Cardiac muscle cell (in vitro differentiated cells and primary cell): ENCODE measurements at regions not wholly inside any gene's neighbourhood (a gene's known extent, or its start where the extent isn't known, plus 50 kb on each side); places are given as distances from the start of the nearest gene placed in this dataset.
"Not testable (repeated sequence)": the region's sequence is repeated elsewhere in the genome, so short reads cannot be mapped to it uniquely, and the experiment has no call there.

Experiments used
- DNase-seq, 2 donors: peaks; one replicate each; pipeline versions ENCODE4 v3.0.0 to v3.0.0-alpha.2; 2010 to 2017; ENCODE audit warnings: low read depth in 1 of 2, low spot score in 1 of 2
- H3K27ac ChIP-seq: fragments of 200-600 bp; sonication (generic); 2 replicates; pipeline ENCODE4 v1.5.1; 2016
- H3K27me3 ChIP-seq: fragments of 200-600 bp; sonication (generic); 2 replicates; pipeline ENCODE4 v1.6.0; 2016; ENCODE audit warnings: control low read depth
- H3K36me3 ChIP-seq: fragments of 200-600 bp; sonication (generic); 2 replicates; pipeline ENCODE4 v1.5.1; 2016; ENCODE audit warnings: control low read depth
- H3K4me1 ChIP-seq: fragments of 200-600 bp; sonication (generic); 2 replicates; pipeline ENCODE4 v1.8.1; 2017; ENCODE audit warnings: low read depth, mild to moderate bottlenecking, mixed run types
- H3K4me3 ChIP-seq: fragments of 200-600 bp; sonication (generic); 2 replicates; pipeline ENCODE4 v1.5.1; 2016; ENCODE audit warnings: mild to moderate bottlenecking
- H3K9me3 ChIP-seq: fragments of 200-600 bp; sonication (generic); 2 replicates; pipeline ENCODE4 v1.5.1; 2017; ENCODE audit warnings: low read depth, mild to moderate bottlenecking, control low read depth
- TF ChIP-seq, protein P1 (sequence below): IDR thresholded peaks from 2 replicates; pipeline ENCODE4 v1.5.1; 2012; ENCODE audit warnings: low read depth, mild to moderate bottlenecking, low read length

DNA sequence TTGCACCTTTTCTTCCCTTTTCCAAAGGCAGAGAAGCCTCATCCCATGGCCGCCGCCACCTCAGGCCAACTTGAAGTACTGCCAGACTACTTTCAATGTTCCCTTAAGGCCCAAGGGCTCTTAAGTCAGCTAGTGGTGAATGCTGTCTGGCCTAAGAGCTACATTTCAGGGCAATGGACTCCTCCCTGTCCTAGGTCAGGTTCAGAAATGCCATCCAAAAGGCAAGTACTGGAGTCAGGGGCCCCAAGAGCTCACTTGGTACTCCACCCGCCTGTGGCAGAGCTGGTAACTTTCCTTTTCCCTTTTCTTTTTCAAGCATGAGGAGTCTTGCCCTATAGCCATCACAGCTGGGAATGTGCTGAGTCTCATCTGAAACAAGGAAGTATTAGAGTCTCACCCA, 327.1 kb downstream of the NAP1L3 start:
- Histone ChIP-seq H3K27ac (no peak overlapping the region), H3K36me3 (no peaks in the 10 kb centered on the region), H3K4me3 (no peak overlapping the region), H3K27me3 (no peaks in the 10 kb centered on the region), H3K9me3 (no peaks in the 10 kb centered on the region), H3K4me1 (no peaks in the 10 kb centered on the region)
- no peak for DNase-seq
- TF ChIP-seq, protein P1, sequence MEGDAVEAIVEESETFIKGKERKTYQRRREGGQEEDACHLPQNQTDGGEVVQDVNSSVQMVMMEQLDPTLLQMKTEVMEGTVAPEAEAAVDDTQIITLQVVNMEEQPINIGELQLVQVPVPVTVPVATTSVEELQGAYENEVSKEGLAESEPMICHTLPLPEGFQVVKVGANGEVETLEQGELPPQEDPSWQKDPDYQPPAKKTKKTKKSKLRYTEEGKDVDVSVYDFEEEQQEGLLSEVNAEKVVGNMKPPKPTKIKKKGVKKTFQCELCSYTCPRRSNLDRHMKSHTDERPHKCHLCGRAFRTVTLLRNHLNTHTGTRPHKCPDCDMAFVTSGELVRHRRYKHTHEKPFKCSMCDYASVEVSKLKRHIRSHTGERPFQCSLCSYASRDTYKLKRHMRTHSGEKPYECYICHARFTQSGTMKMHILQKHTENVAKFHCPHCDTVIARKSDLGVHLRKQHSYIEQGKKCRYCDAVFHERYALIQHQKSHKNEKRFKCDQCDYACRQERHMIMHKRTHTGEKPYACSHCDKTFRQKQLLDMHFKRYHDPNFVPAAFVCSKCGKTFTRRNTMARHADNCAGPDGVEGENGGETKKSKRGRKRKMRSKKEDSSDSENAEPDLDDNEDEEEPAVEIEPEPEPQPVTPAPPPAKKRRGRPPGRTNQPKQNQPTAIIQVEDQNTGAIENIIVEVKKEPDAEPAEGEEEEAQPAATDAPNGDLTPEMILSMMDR, result no peak

DNA sequence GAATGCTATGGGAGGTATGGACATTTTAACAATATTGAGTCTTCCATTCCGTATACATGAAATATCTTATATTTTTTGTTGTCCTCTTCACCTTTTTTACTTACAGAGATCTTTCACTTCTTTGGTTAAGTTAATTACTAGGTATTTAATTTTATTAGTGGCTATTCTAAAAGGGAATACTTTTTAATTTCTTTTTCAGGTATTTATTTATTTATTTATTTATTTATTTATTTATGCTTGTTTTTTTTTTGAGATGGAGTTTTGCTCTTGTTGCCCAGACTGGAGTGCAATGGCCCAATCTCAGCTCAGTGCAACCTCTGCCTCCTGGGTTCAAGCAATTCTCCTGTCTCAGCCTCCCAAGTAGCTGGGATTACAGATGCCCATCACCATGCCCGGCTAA, 329.1 kb downstream of the NAP1L3 start:
- H3K36me3 ChIP-seq, DNase-seq, H3K4me3 ChIP-seq, H3K27me3 ChIP-seq, H3K9me3 ChIP-seq, H3K4me1 ChIP-seq, H3K27ac ChIP-seq: not testable (repeated sequence)

DNA sequence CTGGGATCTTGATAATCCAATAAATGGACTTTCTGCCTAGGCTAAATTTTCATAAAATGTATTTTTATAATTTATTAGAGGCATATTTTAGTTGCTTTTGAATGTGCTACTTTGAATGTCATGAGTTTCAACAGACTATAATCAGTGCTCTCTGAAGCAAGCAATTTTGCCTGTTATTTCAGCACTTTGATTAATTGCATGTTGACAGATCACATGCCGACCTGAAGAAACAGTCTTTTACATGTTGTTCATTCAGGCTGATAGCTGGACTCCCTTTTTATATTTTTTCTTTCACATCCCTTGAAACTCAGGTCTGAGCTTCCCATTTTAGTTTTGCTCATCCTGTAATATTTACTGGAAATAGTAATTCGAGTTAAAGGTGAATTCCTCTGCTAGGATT, 341.0 kb downstream of the NAP1L3 start:
- Histone ChIP-seq H3K36me3 (no peaks in the 10 kb centered on the region), H3K27ac (no peak overlapping the region), H3K27me3 (no peaks in the 10 kb centered on the region), H3K9me3 (no peaks in the 10 kb centered on the region), H3K4me3 (no peak overlapping the region), H3K4me1 (no peaks in the 10 kb centered on the region)
- TF ChIP-seq, protein P1, result no peak
- DNase-seq, result no peak

DNA sequence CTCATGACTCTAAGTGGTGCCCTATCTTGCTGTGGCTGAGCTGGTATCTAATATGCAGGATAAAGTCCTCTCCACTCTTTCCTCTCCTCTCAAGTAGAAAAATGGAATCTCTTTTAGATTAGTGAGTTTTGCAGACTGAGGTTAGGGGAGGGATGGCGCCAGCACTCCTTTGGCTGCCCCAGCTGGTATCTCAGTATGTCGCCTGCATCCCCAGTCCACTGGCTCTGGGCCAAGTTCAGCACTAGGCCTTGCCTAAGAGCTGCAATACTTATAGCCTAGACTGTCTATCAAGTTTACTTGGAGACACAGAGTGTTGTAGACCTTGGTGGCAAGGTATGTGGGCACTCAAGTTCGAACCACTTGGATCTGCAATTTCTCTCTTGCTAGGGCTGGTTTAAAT, 351.3 kb downstream of the NAP1L3 start:
- TF ChIP-seq, protein P1, result no peak

DNA sequence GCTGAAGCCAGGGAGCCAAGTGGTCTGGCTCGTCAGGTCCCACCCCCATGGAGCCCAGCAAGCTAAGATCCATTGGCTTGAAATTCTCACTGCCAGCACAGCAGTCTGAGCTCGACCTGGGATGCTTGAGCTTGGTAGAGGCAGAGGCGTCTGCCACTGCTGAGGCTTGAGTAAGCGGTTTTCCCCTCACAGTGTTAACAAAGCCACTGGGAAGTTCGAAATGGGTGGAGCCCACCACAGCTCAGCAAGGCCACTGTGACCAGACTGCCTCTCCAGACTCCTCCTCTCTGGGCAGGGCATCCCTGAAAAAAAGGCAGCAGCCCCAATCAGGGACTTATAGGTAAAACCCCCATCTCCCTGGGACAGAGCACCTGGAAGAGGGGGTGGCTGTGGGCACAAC, 353.8 kb downstream of the NAP1L3 start:
- H3K4me1 ChIP-seq, result no peaks in the 10 kb centered on the region
- H3K9me3 ChIP-seq, result no peaks in the 10 kb centered on the region
- no peaks in the 10 kb centered on the region for H3K36me3 ChIP-seq
- TF ChIP-seq, protein P1, result no peak
- no peak for DNase-seq
- H3K27me3 ChIP-seq, result no peaks in the 10 kb centered on the region
- H3K4me3 ChIP-seq, result no peak overlapping the region
- no peak overlapping the region for H3K27ac ChIP-seq

More for the DNA sequence above, 351.3 kb downstream of the NAP1L3 start:
- no peaks in the 10 kb centered on the region for H3K36me3 ChIP-seq
- no peaks in the 10 kb centered on the region for H3K4me1 ChIP-seq
- H3K27me3 ChIP-seq, result no peaks in the 10 kb centered on the region
- DNase-seq, result peak in 1 of 2 donors; percentile 33
- H3K9me3 ChIP-seq, result no peaks in the 10 kb centered on the region
- no peak overlapping the region for H3K4me3 ChIP-seq
- H3K27ac ChIP-seq, result no peak overlapping the region
